Ishikawa (cell line): ENCODE measurements at regions not wholly inside any gene's neighbourhood (a gene's known extent, or its start where the extent isn't known, plus 50 kb on each side); places are given as distances from the start of the nearest gene placed in this dataset.

ENCODE experiments used
- CEBPB ChIP-seq: IDR thresholded peaks from 2 replicates; pipeline ENCODE4 v1.6.1; 2012
- CREB1 ChIP-seq: IDR thresholded peaks from 2 replicates; pipeline ENCODE4 v1.6.1; 2012; ENCODE audit warnings: low read depth
- EGR1 ChIP-seq: IDR thresholded peaks from 2 replicates; pipeline ENCODE4 v1.6.1; 2012
- EP300 ChIP-seq: IDR thresholded peaks from 2 replicates; pipeline ENCODE4 v1.6.1; 2012; ENCODE audit warnings: borderline replicate concordance
- FOXM1 ChIP-seq: IDR thresholded peaks from 2 replicates; pipeline ENCODE4 v1.6.1; 2012; ENCODE audit warnings: low read depth, borderline replicate concordance
- NFIC ChIP-seq: IDR thresholded peaks from 2 replicates; pipeline ENCODE4 v1.6.1; 2012
- RAD21 ChIP-seq: IDR thresholded peaks from 2 replicates; pipeline ENCODE4 v1.6.1; 2012; ENCODE audit warnings: low read depth
- TAF1 ChIP-seq: IDR thresholded peaks from 2 replicates; pipeline ENCODE4 v1.6.1; 2012; ENCODE audit warnings: low read depth, mild to moderate bottlenecking
- TCF12 ChIP-seq: IDR thresholded peaks from 2 replicates; pipeline ENCODE4 v1.6.1; 2012; ENCODE audit warnings: low read depth
- TF ChIP-seq, protein P1 (sequence below): IDR thresholded peaks from 2 replicates; pipeline ENCODE4 v1.6.1; 2012
- TF ChIP-seq, protein P2 (sequence below): IDR thresholded peaks from 2 replicates; pipeline ENCODE4 v1.6.1; 2012; ENCODE audit warnings: low read depth, mild to moderate bottlenecking

DNA sequence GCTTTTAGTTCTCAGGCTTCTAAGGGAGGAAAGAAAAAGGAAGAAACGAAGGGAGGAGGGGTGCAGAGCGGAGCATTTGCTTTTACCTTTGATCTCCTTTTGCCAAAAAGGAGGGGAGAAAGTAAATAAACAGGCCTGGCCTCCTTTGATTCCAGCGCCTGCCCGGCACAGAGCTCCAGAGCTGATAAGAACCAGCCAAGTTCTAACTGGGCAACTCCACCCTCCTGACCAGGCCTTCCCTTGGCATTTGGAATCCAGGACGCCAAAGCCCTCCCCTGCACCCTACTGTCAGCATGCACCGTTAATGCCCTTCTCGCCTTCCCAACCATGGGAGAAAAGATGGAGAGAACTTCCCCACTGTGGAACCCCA lies 120.8 kb upstream of the PTPN1 start:
- TF ChIP-seq NFIC (no peak), EP300 (no peak), CEBPB (no peak), FOXM1 (no peak), EGR1 (no peak), RAD21 (no peak), TAF1 (no peak), TCF12 (no peak), CREB1 (no peak)
- TF ChIP-seq, protein P1, sequence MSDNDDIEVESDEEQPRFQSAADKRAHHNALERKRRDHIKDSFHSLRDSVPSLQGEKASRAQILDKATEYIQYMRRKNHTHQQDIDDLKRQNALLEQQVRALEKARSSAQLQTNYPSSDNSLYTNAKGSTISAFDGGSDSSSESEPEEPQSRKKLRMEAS: no peak
- TF ChIP-seq, protein P2, sequence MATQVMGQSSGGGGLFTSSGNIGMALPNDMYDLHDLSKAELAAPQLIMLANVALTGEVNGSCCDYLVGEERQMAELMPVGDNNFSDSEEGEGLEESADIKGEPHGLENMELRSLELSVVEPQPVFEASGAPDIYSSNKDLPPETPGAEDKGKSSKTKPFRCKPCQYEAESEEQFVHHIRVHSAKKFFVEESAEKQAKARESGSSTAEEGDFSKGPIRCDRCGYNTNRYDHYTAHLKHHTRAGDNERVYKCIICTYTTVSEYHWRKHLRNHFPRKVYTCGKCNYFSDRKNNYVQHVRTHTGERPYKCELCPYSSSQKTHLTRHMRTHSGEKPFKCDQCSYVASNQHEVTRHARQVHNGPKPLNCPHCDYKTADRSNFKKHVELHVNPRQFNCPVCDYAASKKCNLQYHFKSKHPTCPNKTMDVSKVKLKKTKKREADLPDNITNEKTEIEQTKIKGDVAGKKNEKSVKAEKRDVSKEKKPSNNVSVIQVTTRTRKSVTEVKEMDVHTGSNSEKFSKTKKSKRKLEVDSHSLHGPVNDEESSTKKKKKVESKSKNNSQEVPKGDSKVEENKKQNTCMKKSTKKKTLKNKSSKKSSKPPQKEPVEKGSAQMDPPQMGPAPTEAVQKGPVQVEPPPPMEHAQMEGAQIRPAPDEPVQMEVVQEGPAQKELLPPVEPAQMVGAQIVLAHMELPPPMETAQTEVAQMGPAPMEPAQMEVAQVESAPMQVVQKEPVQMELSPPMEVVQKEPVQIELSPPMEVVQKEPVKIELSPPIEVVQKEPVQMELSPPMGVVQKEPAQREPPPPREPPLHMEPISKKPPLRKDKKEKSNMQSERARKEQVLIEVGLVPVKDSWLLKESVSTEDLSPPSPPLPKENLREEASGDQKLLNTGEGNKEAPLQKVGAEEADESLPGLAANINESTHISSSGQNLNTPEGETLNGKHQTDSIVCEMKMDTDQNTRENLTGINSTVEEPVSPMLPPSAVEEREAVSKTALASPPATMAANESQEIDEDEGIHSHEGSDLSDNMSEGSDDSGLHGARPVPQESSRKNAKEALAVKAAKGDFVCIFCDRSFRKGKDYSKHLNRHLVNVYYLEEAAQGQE: no peak
